H1 (cell line): ENCODE measurements at regions not wholly inside any gene's neighbourhood (a gene's known extent, or its start where the extent isn't known, plus 50 kb on each side); places are given as distances from the start of the nearest gene placed in this dataset.

Experiments
- CTCF ChIA-PET: fragments of 300-600 bp; sonication (Branson Sonifier 250); formaldehyde crosslinking; loops from one replicate; lab custom pipeline; 2021; ENCODE audit not compliant: partially characterized antibody; lab: Charles Lee
- POLR2A ChIA-PET: fragments of 300-600 bp; sonication (Branson Sonifier 250); formaldehyde crosslinking; loops from one replicate; lab custom pipeline; 2021; ENCODE audit warnings: inconsistent platforms; ENCODE audit not compliant: partially characterized antibody; lab: Charles Lee
- DNase-seq, 2 experiments: peaks; one replicate each; pipeline versions ENCODE4 v3.0.0 to v3.0.0-alpha.2; 2010 to 2022; ENCODE audit warnings: low spot score in 2 of 2, low read depth in 1 of 2, mixed read lengths in 1 of 2
- FAIRE-seq: peaks from 2 replicates; lab custom pipeline; 2011; peaks lifted over from hg19 to GRCh38; lab: Jason Lieb, UNC
- H2AFZ ChIP-seq: 2 replicates; pipeline ENCODE4 v1.8.1; 2012; ENCODE audit warnings: low read length, inconsistent platforms
- H2AK5ac ChIP-seq: 2 replicates; pipeline ENCODE4 v1.6.1; 2013; ENCODE audit warnings: low read depth, low read length
- H2BK120ac ChIP-seq: replicated peaks from 2 replicates; pipeline ENCODE3; 2013; ENCODE audit warnings: low read depth, low read length, inconsistent platforms
- H2BK12ac ChIP-seq: 2 replicates; pipeline ENCODE4 v1.6.1; 2013; ENCODE audit warnings: low read depth, low read length
- H2BK15ac ChIP-seq: 2 replicates; pipeline ENCODE4 v1.6.1; 2013; ENCODE audit warnings: low read length
- H2BK20ac ChIP-seq: 2 replicates; pipeline ENCODE4 v1.6.1; 2013; ENCODE audit warnings: low read length
- H2BK5ac ChIP-seq: 2 replicates; pipeline ENCODE4 v1.6.1; 2013; ENCODE audit warnings: low read depth, low read length
- H3K14ac ChIP-seq: 2 replicates; pipeline ENCODE4 v1.6.1; 2013; ENCODE audit warnings: inconsistent platforms; ENCODE audit not compliant: insufficient read length
- H3K18ac ChIP-seq: 2 replicates; pipeline ENCODE4 v1.6.1; 2013; ENCODE audit warnings: low read length; ENCODE audit errors: extremely low read depth
- H3K23ac ChIP-seq: 2 replicates; pipeline ENCODE4 v1.6.1; 2013; ENCODE audit warnings: inconsistent platforms; ENCODE audit not compliant: insufficient read length
- H3K23me2 ChIP-seq: 2 replicates; pipeline ENCODE4 v1.6.1; 2013; ENCODE audit warnings: low read depth, low read length
- H3K27ac ChIP-seq: 2 replicates; pipeline ENCODE4 v1.6.1; 2011; ENCODE audit warnings: low read depth, low read length, inconsistent platforms
- H3K27me3 ChIP-seq, 4 experiments: replicated peaks in 1 of 4; 1 replicate in 1 of 4; 2 replicates in 3 of 4; pipeline versions ENCODE4 v1.6.1 to v1.8.1; 2011 to 2013; ENCODE audit warnings: low read length in 3 of 4, mild to moderate bottlenecking in 3 of 4, inconsistent platforms in 2 of 4, mixed read lengths in 2 of 4, moderate library complexity in 1 of 4; ENCODE audit not compliant: control insufficient read depth in 3 of 4, insufficient read depth in 3 of 4; ENCODE audit errors: extremely low read depth in 1 of 4
- H3K36me3 ChIP-seq, 4 experiments: 2 replicates each; pipeline versions ENCODE4 v1.6.1 to v1.8.1; 2011 to 2013; ENCODE audit warnings: mild to moderate bottlenecking in 4 of 4, low read length in 3 of 4, moderate library complexity in 2 of 4, control low read depth in 1 of 4, inconsistent platforms in 1 of 4; ENCODE audit not compliant: insufficient read depth in 4 of 4, control insufficient read depth in 2 of 4
- H3K4ac ChIP-seq: replicated peaks from 2 replicates; pipeline ENCODE3; 2013; ENCODE audit warnings: low read length, low read depth, mixed read lengths, inconsistent platforms; ENCODE audit not compliant: insufficient read length
- H3K4me1 ChIP-seq, 4 experiments: replicated peaks in 1 of 4; 1 replicate in 1 of 4; 2 replicates in 3 of 4; pipeline versions ENCODE4 v1.6.1 to v1.8.1; 2011 to 2013; ENCODE audit warnings: low read length in 3 of 4, inconsistent platforms in 2 of 4, mixed read lengths in 1 of 4; ENCODE audit not compliant: insufficient read depth in 4 of 4, control insufficient read depth in 3 of 4
- H3K4me2 ChIP-seq, 2 experiments: 2 replicates each; pipeline versions ENCODE4 v1.6.1 to v1.8.1; 2011 to 2013; ENCODE audit warnings: low read depth in 2 of 2, low read length in 2 of 2, control low read depth in 1 of 2, inconsistent platforms in 1 of 2, mild to moderate bottlenecking in 1 of 2; ENCODE audit not compliant: insufficient read depth in 1 of 2
- H3K4me3 ChIP-seq, 4 experiments: fragments of 200-600, 300-600 bp in 1 of 4; sonication (generic), shearing (Covaris generic), sonication (Bioruptor Twin) in 1 of 4; 2 replicates each; pipeline versions ENCODE4 v1.5.1 to v1.8.1; 2011 to 2016; ENCODE audit warnings: low read length in 4 of 4, low read depth in 3 of 4, control low read depth in 2 of 4, inconsistent platforms in 2 of 4, mild to moderate bottlenecking in 2 of 4, mixed read lengths in 1 of 4, moderate library complexity in 1 of 4; ENCODE audit not compliant: insufficient read depth in 2 of 4; ENCODE audit errors: extremely low read depth in 1 of 4
- H3K56ac ChIP-seq: replicated peaks from 2 replicates; pipeline ENCODE3; 2013; ENCODE audit warnings: low read depth, mild to moderate bottlenecking, mixed read lengths, low read length, inconsistent platforms; ENCODE audit not compliant: insufficient read length
- H3K79me1 ChIP-seq: 2 replicates; pipeline ENCODE4 v1.6.1; 2013; ENCODE audit warnings: low read depth, low read length, control low read depth
- H3K79me2 ChIP-seq, 2 experiments: 2 replicates each; pipeline versions ENCODE4 v1.6.1 to v1.8.1; 2012 to 2013; ENCODE audit warnings: low read length in 2 of 2, mild to moderate bottlenecking in 2 of 2, inconsistent platforms in 1 of 2; ENCODE audit not compliant: insufficient read depth in 2 of 2, control insufficient read depth in 1 of 2
- H3K9ac ChIP-seq, 4 experiments: replicated peaks in 1 of 4; 1 replicate in 1 of 4; 2 replicates in 3 of 4; pipeline versions ENCODE4 v1.6.1 to v1.8.1; 2011 to 2013; ENCODE audit warnings: low read depth in 3 of 4, low read length in 3 of 4, control low read depth in 2 of 4, mild to moderate bottlenecking in 2 of 4, moderate library complexity in 2 of 4, inconsistent platforms in 1 of 4; ENCODE audit errors: extremely low read depth in 1 of 4
- H3K9me3 ChIP-seq, 2 experiments: 2 replicates each; pipeline versions ENCODE4 v1.6.1 to v1.8.1; 2012 to 2013; ENCODE audit warnings: mild to moderate bottlenecking in 2 of 2, moderate library complexity in 2 of 2, control low read depth in 1 of 2, inconsistent platforms in 1 of 2, low read depth in 1 of 2, low read length in 1 of 2, mixed read lengths in 1 of 2; ENCODE audit not compliant: insufficient read depth in 2 of 2
- H4K20me1 ChIP-seq, 2 experiments: replicated peaks in 1 of 2; 2 replicates each; pipeline versions ENCODE3 to v1.8.1; 2011 to 2013; ENCODE audit warnings: inconsistent platforms in 2 of 2, low read length in 2 of 2, mild to moderate bottlenecking in 1 of 2; ENCODE audit not compliant: insufficient read depth in 2 of 2, control insufficient read depth in 1 of 2
- H4K5ac ChIP-seq: 2 replicates; pipeline ENCODE4 v1.6.1; 2013; ENCODE audit warnings: low read length, low read depth, mixed read lengths, inconsistent platforms; ENCODE audit not compliant: insufficient read length
- H4K8ac ChIP-seq: 2 replicates; pipeline ENCODE4 v1.8.0; 2013; ENCODE audit warnings: mild to moderate bottlenecking, moderate library complexity, low read length, inconsistent platforms; ENCODE audit not compliant: insufficient read depth; ENCODE audit errors: extremely low read depth
- H4K91ac ChIP-seq: replicated peaks from 2 replicates; pipeline ENCODE3; 2013; ENCODE audit warnings: low read length, mixed read lengths, inconsistent platforms; ENCODE audit not compliant: insufficient read length
- ATF2 ChIP-seq: IDR thresholded peaks from 2 replicates; pipeline ENCODE4 v1.6.1; 2012; ENCODE audit warnings: low read length, inconsistent platforms
- CBX8 ChIP-seq: fragments of 300-800, 300-1000 bp; sonication (generic); IDR thresholded peaks from 2 replicates; pipeline ENCODE4 v1.7.1; 2016; ENCODE audit warnings: low read depth, low read length, borderline replicate concordance
- CHD1 ChIP-seq: IDR thresholded peaks from 2 replicates; pipeline ENCODE4 v1.6.1; 2012; ENCODE audit warnings: low read depth, low read length, improper control_type of control experiment
- CTBP2 ChIP-seq: IDR thresholded peaks from 2 replicates; pipeline ENCODE4 v1.7.0; 2011; ENCODE audit warnings: borderline replicate concordance, mild to moderate bottlenecking, moderate library complexity, mixed read lengths, low read length; ENCODE audit not compliant: insufficient read depth, insufficient read length
- HDAC2 ChIP-seq, 2 experiments: fragments of 300-600 bp in 1 of 2; sonication (generic) in 1 of 2; IDR thresholded peaks; 2 replicates each; pipeline ENCODE4 v1.6.1; 2011 to 2012; ENCODE audit warnings: low read depth in 2 of 2, low read length in 2 of 2, mild to moderate bottlenecking in 2 of 2, moderate library complexity in 2 of 2, borderline replicate concordance in 1 of 2, inconsistent platforms in 1 of 2
- KDM4A ChIP-seq: IDR thresholded peaks from one replicate; pipeline ENCODE4 v1.7.1; 2012; ENCODE audit warnings: low read depth, mild to moderate bottlenecking, moderate library complexity, low read length, inconsistent platforms; ENCODE audit not compliant: severe bottlenecking
- NRF1 ChIP-seq: IDR thresholded peaks from 2 replicates; pipeline ENCODE4 v1.6.1; 2011; ENCODE audit warnings: mild to moderate bottlenecking, low read depth, low read length, improper control_type of control experiment
- RXRA ChIP-seq: IDR thresholded peaks from 2 replicates; pipeline ENCODE4 v1.6.1; 2011; ENCODE audit warnings: low read depth, mild to moderate bottlenecking, low read length, moderate library complexity; ENCODE audit not compliant: insufficient read depth
- SIX5 ChIP-seq: IDR thresholded peaks from 2 replicates; pipeline ENCODE4 v1.6.1; 2011; ENCODE audit warnings: mild to moderate bottlenecking, low read depth, low read length
- SP1 ChIP-seq: IDR thresholded peaks from 2 replicates; pipeline ENCODE4 v1.6.1; 2011; ENCODE audit warnings: low read depth, low read length
- SP2 ChIP-seq: IDR thresholded peaks from 2 replicates; pipeline ENCODE4 v1.6.1; 2012; ENCODE audit warnings: mild to moderate bottlenecking, low read length, inconsistent platforms
- SP4 ChIP-seq: IDR thresholded peaks from 2 replicates; pipeline ENCODE4 v1.6.1; 2012; ENCODE audit warnings: low read length, inconsistent platforms
- TAF7 ChIP-seq: optimal IDR thresholded peaks from 2 replicates; pipeline ENCODE3; 2011; ENCODE audit warnings: low read depth, mild to moderate bottlenecking, inconsistent platforms, low read length, moderate library complexity, borderline replicate concordance
- TEAD4 ChIP-seq: IDR thresholded peaks from 2 replicates; pipeline ENCODE4 v1.6.1; 2012; ENCODE audit warnings: low read depth, low read length, inconsistent platforms, mixed read lengths

GRCh38 chr20:54708229-54708628 is 232.8 kb downstream of the DOK5 start:
- no peaks in the 10 kb centered on the region for H3K79me1 ChIP-seq
- H2AK5ac ChIP-seq, result no peak overlapping the region
- H2BK20ac ChIP-seq, result no peak overlapping the region
- DNase-seq (no peak), FAIRE-seq (no peak)
- H2BK15ac ChIP-seq, result no peak overlapping the region
- no peak overlapping the region for H3K14ac ChIP-seq
- H3K23ac ChIP-seq, result no peak overlapping the region
- no peaks in the 10 kb centered on the region for H3K79me2 ChIP-seq
- H3K4ac ChIP-seq, result no peak overlapping the region
- no peak overlapping the region for H2AFZ ChIP-seq
- no peak overlapping the region for H2BK12ac ChIP-seq
- no peaks in the 10 kb centered on the region for H3K36me3 ChIP-seq
- H3K4me3 ChIP-seq, result no peak overlapping the region
- H4K5ac ChIP-seq, result no peak overlapping the region
- H3K9ac ChIP-seq, result no peak overlapping the region
- no peak overlapping the region for H3K56ac ChIP-seq
- no peaks in the 10 kb centered on the region for H3K23me2 ChIP-seq
- H3K27me3 ChIP-seq, result peaks cover 0 to 1% (median 0%) of the 10 kb centered on the region in 4 experiments; a peak in 1 of 7 replicates
- no peak overlapping the region for H4K8ac ChIP-seq
- H3K4me1 ChIP-seq, result no peaks in the 10 kb centered on the region
- H2BK5ac ChIP-seq, result no peak overlapping the region
- no peak overlapping the region for H3K27ac ChIP-seq
- H2BK120ac ChIP-seq, result no peak overlapping the region
- no peak overlapping the region for H3K18ac ChIP-seq
- H4K91ac ChIP-seq, result no peak overlapping the region
- ChIA-PET POLR2A (no interaction called here), CTCF (no interaction called here)
- no peak overlapping the region for H3K4me2 ChIP-seq
- H4K20me1 ChIP-seq, result no peaks in the 10 kb centered on the region
- H3K9me3 ChIP-seq, result no peaks in the 10 kb centered on the region
- no peak for TF ChIP-seq SP4
- TF ChIP-seq TEAD4, result no peak
- TF ChIP-seq ATF2, result no peak
- TF ChIP-seq CTBP2, result no peak
- TF ChIP-seq HDAC2 (IDR thresholded peaks at IDR 0.05; ENCODE audit: borderline replicate concordance in 1 of 2, low read depth in 2 of 2, low read length in 2 of 2), result no peak
- TF ChIP-seq CHD1, result no peak
- TF ChIP-seq SP1, result no peak
- no peak for TF ChIP-seq NRF1
- TF ChIP-seq SIX5, result no peak
- no peak for TF ChIP-seq TAF7
- TF ChIP-seq SP2, result no peak
- TF ChIP-seq CBX8, result no peak
- TF ChIP-seq RXRA, result no peak
- no peak for TF ChIP-seq KDM4A
